GM12878 (cell line): ENCODE measurements at regions not wholly inside any gene's neighbourhood (a gene's known extent, or its start where the extent isn't known, plus 50 kb on each side); places are given as distances from the start of the nearest gene placed in this dataset.

Source experiments
- CTCF ChIP-seq, 3 experiments: IDR thresholded peaks in 2 of 3; conservative IDR thresholded peaks in 1 of 3; 2 replicates each; pipeline ENCODE4 v1.5.1; 2011; ENCODE audit warnings: low read depth in 3 of 3, low read length in 3 of 3, mild to moderate bottlenecking in 3 of 3, control low read depth in 2 of 3, moderate library complexity in 2 of 3, inconsistent platforms in 1 of 3, mixed read lengths in 1 of 3; ENCODE audit not compliant: control insufficient read depth in 2 of 3, insufficient read depth in 1 of 3; ENCODE audit errors: extremely low read depth in 1 of 3
- GABPA ChIP-seq: IDR thresholded peaks from 2 replicates; pipeline ENCODE4 v1.6.1; 2014; ENCODE audit warnings: antibody characterized with exemption, low read depth, mild to moderate bottlenecking, inconsistent platforms
- IRF5 ChIP-seq: fragments of 450-650 bp; IDR thresholded peaks from 2 replicates; pipeline ENCODE4 v1.6.1; 2017; ENCODE audit warnings: borderline replicate concordance
- PAX5 ChIP-seq: IDR thresholded peaks from 2 replicates; pipeline ENCODE4 v1.6.1; 2011; ENCODE audit warnings: low read depth, low read length, borderline replicate concordance
- RFX5 ChIP-seq: IDR thresholded peaks from 2 replicates; pipeline ENCODE4 v1.6.1; 2011; ENCODE audit warnings: low read depth, low read length, improper control_type of control experiment
- SIX5 ChIP-seq: IDR thresholded peaks from 2 replicates; pipeline ENCODE4 v1.6.1; 2011; ENCODE audit warnings: mild to moderate bottlenecking, low read depth, low read length, moderate library complexity; ENCODE audit not compliant: severe bottlenecking
- SRF ChIP-seq, 2 experiments: IDR thresholded peaks; 2 replicates each; pipeline ENCODE4 v1.6.1; 2011; ENCODE audit warnings: low read depth in 2 of 2, low read length in 2 of 2, mild to moderate bottlenecking in 1 of 2, moderate library complexity in 1 of 2
- TAF1 ChIP-seq: IDR thresholded peaks from 2 replicates; pipeline ENCODE4 v1.6.1; 2011; ENCODE audit warnings: mild to moderate bottlenecking, low read depth, low read length, borderline replicate concordance

DNA sequence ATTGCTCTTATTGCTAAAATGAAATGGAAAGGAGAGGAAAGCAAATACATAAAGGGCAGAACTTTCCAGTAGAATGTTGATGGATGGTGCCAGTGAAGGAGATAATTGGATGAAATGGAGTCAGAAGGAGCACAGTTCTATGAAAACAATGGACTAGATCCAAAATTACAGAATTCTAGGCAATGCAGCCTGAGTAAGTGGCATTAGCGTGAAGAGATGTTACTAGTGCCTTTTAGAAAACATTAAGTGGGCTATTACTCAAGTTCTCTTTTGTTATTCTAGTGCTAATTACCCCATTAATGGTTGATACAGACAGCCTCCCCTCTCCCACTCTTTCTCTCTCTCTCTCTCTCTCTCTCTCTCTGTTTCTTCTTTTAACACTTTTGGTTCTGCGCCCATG is 209.5 kb upstream of the RGS17 start:
- TF ChIP-seq TAF1 (no peak), SRF (IDR thresholded peaks at IDR 0.05; ENCODE audit: low read depth in 2 of 2, low read length in 2 of 2) (no peak), PAX5 (no peak), CTCF (IDR thresholded peaks at IDR 0.05 in 2 of 3, conservative IDR thresholded peaks at IDR 0.05 in 1 of 3; ENCODE audit: control insufficient read depth in 2 of 3, extremely low read depth in 1 of 3, insufficient read depth in 1 of 3, low read depth in 3 of 3, low read length in 3 of 3) (no peak), RFX5 (no peak), GABPA (no peak), IRF5 (no peak), SIX5 (no peak)
